Limb (tissue), 2 donors: ENCODE measurements at regions not wholly inside any gene's neighbourhood (a gene's known extent, or its start where the extent isn't known, plus 50 kb on each side); places are given as distances from the start of the nearest gene placed in this dataset.
A peak's percentile ranks its signal among the peaks of the same experiment; 100 is the strongest.
"Not testable (repeated sequence)": the region's sequence is repeated elsewhere in the genome, so short reads cannot be mapped to it uniquely, and the experiment has no call there.

ENCODE experiments used
- DNase-seq, 2 donors: peaks; one replicate each; pipeline ENCODE4 v3.0.0-alpha.2; 2016; ENCODE audit errors: extremely low spot score in 2 of 2

DNA sequence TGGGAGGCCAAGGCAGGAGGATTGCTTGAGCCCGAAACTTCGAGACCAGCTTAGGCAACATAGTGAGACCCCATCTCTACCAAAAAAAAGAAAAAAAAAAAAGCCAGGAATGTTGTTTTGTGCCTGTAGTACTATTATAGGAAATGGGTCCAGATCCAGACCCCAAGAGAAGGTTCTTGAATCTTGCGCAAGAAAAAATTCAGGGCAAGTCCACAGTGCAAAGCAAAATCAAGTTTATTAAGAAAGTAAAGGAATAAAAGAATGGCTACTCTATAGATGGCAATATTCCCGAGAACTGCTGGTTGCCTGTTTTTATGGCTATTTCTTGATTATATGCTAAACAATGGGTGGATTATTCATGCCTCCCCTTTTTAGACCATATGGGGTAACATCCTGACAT lies 51.2 kb upstream of the RDX start:
- no peak for DNase-seq

DNA sequence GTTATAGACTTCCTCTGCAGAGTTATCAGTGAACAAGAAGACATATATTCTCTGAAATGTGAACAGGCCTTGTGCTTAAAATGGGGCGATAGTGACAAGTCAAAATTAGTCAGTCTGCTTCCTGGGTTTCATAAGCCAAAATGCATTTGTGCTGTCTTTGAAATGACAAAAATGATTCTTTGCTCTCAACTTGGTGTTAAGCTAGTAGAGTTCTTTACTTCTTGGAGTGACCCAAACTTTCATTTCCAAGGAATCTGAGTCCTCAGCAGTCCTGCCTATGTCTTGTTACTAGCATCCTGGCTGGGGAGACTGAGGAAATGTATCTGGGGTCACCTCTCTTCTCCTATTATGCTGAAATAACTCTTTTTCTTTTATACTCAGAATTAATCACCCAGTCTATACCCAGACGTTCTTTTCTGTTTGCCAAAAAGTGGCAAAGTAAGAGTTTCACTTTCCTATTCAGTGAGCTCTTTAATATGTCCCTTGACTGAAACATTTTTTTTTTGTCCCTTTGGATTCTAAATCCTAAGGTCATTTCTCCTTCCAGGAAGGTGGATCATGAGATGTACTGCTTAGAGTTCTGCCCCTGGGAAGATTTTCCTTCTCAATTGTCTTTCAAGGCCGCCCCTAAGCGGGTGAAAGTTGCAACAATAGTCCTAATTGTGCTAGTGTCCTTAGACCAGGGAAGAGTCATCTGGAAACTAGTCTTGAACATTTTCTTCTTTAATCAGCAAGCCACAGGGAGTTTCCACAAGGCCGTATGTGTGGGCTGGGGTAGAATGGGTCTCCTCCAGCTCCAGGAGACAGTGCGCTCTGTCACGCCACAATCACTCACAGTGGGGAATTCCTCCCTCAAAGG lies 53.0 kb upstream of the RDX start:
- no peak for DNase-seq

DNA sequence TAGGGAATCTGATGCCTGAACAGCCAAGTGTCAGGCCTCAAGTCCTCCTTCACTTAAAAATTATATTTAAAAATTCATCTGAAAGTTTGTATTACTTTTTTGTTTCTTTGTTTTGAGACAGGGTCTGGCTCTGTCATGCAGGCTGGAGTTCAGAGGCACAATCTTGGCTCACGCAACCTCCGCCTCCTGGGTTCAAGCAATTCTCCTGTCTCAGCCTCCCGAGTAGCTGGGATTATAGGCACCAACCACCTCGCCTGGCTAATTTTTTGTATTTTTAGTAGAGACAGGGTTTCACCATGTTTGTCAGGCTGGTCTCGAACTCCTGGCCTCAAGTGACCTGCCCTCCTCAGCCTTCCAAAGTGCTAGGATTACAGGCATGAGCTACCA lies 53.6 kb upstream of the RDX start:
- DNase-seq = not testable (repeated sequence)

- no peak for DNase-seq
Measured at GRCh38 chr11:110355011-110355744, 58.8 kb upstream of the RDX start.

DNA sequence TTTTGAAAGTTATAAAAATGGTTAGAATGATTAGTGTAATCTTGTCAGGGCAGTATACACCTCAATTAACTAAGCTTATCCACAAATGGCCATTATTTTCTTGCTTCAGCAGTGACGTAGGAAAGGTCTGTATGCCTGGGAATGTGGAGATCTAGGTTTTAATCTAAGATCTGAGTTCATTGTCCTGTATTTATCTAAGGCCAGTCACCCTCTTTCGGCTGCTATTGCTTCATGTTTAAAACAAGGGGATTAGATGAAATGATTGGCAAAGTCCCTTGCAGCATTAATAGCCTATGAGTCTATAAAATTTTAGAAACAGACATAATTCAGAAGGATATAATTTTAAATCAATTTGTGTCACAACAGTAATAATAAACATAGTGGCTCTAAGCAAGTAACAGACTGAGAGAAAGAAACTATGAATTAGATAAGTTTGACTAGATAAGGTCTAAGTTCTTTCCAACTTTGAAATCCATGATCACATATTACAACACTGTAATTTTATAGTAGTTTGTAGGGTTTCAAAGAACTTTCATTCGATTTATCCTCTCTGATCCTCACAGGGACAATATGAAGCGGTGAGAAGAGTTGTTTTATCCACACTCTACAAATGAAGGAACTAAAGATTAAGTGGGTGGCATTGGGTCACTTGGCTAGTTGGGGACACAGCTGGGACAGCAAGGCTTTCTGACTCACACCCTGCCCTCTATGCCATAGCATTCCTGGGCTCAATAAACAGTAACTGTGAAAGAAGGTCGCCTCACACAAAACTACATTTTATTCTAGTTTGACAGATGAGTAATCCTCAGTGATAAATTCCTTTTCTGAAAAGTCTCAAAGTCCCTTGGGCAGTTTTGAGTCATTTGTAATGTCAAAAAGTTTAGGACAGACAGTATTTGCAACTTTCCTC lies 60.6 kb upstream of the RDX start:
- DNase-seq = no peak

- no peak for DNase-seq
Measured at GRCh38 chr11:110358336-110358735, 61.9 kb upstream of the RDX start.

DNA sequence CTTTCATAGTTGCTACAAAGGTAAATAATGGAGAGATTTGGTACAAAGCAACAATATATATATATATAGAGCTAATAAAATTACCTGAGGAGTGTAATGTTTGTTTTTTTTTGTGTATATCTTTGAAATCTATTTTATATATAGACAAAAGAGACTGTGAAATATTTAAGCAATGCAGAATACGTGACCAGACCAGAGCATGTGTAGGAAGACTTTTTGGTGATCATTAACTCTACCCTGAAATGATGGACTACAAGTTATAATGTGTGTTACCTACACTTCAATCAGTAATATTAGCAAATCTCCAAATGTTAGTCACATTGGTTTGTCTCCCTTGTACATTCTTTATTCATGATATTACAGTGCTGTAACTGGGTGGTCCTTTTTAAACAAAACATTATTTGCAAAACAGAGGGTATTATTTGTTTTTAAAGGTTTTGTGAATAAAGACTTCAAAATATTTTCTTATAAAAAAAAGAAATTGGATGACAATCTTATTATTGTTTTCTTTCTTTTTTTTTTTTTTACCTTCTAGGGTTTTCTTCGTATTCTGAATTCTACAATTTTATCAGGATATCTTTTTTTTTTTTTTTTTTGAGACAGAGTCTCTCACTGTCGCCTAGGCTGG lies 64.5 kb upstream of the RDX start:
- DNase-seq = not testable (repeated sequence)

GRCh38 chr11:110362971-110363509 lies 66.6 kb upstream of the RDX start:
- peak in 1 of 2 donors; percentile 39 for DNase-seq

GRCh38 chr11:110366291-110366690 lies 63.5 kb upstream of the FDX1 start:
- peak in 1 of 2 donors; percentile 43 for DNase-seq

DNA sequence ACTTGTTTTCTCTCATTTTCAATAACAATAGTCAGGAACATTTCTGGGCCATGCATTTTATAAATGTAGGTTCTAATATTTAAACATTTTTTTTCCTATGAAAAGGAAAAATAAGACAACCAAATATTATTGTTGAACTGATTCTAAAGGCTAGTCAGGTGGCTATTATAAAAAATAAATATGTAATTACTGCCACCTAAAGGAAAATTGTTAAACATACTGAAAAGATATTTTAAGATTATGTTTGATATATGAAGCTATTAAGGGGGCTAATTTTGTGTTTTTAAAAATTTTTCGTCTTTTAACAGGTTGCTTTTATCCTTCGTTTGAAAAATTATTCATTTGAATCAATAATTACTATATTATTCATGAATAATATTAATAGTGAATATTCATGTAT lies 62.2 kb upstream of the FDX1 start:
- DNase-seq = peak in 1 of 2 donors; percentile 40

DNA sequence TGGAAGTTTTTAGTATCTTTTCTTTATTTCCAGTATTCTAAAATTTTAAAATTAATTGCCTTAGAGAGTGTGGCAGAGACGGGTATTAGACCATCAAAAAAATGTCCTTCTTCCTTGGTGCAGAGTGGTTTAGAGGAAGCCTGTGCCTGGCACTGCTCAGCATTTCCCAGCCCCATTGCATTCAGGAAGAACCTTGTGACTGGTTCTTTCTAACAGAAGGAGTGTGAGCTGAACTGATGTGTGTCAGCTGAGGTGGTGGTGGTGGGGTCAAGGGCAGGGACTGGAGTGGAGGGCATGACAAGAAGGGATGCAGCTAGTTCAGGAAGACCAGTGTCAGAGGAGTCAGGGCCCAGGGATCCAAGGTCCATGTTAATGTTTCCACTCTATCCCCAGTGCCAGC lies 58.7 kb upstream of the FDX1 start:
- DNase-seq = no peak

DNA sequence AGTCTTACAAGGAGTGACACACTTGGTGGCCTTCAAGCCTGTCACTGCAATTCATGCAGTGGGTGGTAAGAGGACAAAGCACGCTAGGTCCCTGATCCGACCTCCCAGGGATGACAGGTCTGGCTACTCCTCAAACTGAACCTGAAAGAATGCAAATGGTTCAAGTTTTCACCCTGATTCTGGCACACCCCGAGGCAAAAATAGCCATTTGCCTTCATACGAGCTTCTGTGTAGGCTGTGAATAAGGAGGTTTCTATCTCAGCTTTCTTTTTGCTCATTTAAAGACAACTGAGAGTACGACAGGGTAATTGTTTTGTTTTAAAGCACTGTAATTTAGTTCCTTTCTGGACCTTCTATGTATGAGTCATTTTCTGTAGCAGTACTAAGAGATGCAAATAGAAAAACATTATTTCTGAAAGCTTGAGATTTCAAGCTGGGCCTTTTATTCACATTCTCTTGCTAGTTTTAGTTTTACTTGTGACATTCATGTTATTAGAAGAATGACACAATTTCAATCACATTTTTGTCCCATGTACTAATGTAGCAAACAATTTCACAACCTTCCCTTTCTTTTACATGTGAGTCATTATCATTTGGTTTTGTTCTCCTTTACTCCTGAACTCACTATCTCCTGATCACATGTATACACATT lies 56.6 kb upstream of the FDX1 start:
- DNase-seq = no peak

GRCh38 chr11:110374921-110375320 lies 54.8 kb upstream of the FDX1 start:
- DNase-seq = no peak

GRCh38 chr11:110375351-110375750 lies 54.4 kb upstream of the FDX1 start:
- DNase-seq = no peak

DNA sequence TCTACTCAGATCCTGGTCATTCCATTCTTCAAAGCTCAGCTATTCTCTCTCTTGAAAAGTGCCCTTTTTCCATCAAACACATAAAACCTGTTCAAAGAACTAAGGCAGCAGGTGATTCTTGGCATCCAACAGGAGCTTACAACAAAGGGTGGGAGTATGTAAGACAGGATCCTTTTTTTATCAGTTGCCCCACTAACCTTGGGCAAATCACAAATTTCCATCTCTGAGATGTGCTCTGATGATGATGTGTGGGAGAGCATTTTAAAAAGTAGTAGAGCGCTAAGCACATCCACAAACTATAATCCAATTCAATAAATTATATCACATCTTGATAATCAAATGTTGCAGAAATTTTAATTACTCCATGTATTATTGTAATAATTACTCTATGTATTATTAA lies 53.7 kb upstream of the FDX1 start:
- no peak for DNase-seq

DNA sequence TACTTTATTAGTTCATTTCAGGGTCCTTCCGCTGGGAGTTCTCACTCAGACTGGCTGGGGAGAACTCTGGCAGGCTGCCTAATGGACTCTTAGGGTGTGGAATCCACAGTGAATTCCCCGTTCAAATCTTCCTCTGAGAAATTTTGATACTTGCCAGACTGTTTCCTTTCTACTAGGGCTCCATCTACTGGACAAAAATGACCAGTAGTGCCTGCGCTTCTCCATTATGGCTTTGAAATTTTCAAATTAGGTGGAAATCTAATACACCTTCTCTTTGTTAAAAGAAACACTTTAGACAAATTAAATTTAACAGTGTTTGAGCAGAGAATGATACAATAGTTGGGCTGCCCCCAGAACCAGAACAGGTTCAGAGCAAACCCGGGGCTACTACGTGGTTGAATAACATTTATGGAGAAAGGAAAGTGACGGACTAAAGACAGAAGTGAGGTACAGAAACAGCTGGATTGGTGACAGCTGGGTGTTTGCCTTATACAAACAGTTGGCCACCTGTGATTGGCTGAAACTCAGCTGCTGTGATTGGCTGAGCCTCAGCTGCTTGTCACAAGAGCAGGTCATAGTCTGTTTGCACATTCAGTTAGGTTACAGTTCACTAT lies 52.9 kb upstream of the FDX1 start:
- DNase-seq = peak; percentile 75 to 76

DNA sequence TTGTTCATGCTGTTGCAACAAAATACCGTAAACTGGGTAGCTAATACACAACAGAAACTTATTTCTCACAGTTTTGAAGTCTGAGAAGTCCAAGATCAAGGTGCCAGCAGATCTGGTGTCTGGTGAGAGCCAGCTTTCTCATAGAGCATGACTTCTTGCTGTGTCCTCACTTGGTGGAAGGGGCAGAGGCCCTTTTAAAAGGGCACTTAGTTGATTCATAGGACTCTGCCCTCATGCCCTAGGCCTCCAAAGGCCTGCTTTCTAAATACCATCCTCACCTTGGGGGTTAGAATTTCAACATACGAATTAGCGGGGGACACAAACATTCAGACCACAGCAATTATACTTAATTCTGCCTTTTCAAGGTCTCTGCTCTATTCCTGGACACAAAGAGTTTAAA lies 52.3 kb upstream of the FDX1 start:
- DNase-seq = no peak

DNA sequence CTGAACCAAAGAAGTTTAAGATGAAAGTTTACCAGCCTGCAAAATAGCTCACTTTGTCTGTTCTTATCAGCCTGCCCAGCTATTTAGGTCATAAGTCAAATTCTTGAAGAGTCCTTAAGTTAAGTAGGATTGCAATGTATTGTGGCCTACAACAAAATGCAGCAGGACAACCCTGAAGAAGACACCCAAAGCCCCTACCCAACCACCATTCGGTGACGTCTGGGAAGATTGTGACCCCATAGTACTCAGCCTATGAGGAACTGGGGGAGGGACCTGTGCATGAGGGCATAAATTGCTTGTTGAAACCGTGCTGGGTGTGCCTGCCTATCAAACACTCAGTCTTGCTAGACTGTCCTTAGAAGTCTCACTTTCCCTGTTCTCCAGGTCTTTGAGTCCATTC lies 50.5 kb upstream of the FDX1 start:
- DNase-seq = no peak

DNA sequence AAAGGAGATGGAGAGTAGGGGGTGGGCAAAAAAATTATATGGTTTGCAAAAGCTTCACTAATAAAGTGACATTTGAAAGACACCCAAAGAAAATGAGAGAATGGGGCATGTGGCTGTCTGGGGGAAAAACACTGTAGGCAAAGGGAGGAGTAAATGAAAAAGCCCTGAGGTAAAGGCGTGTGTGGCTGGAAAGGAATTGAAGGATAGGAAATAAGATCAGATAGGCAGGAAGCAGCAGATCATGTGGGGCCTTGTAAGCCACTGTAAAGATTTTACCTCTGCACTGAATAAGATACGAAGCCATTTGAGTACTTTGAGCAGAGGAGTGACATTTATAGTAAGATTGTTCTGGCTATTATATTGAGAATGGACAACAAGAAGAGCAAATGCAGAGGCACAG lies 49.8 kb upstream of the FDX1 start:
- no peak for DNase-seq
